Left lung (tissue), 4 donors: ENCODE measurements at regions not wholly inside any gene's neighbourhood (a gene's known extent, or its start where the extent isn't known, plus 50 kb on each side); places are given as distances from the start of the nearest gene placed in this dataset.

ENCODE experiments used
- ATAC-seq: fragments of 200-7000 bp; cut with Tn5 transposase; one replicate; pipeline ENCODE4 v1.9.1; 2020; ENCODE audit warnings: moderate library complexity
- DNase-seq, 4 donors: peaks; one replicate each; pipeline ENCODE4 v3.0.0-alpha.2; 2013 to 2020
- H3K27ac ChIP-seq, 2 donors: fragments of 200-600 bp; sonication (generic) in 1 of 2; one replicate each; pipeline versions ENCODE4 v1.5.0 to v1.8.0; 2020 to 2021
- H3K27me3 ChIP-seq, 2 donors: fragments of 200-600 bp; sonication (generic) in 1 of 2; one replicate each; pipeline versions ENCODE4 v1.5.0 to v1.8.0; 2020 to 2021
- H3K36me3 ChIP-seq, 2 donors: fragments of 200-600 bp; sonication (generic) in 1 of 2; one replicate each; pipeline versions ENCODE4 v1.5.0 to v1.8.0; 2020 to 2021
- H3K4me1 ChIP-seq, 2 donors: fragments of 200-600 bp; one replicate each; pipeline ENCODE4 v1.8.0; 2021
- H3K4me3 ChIP-seq, 2 donors: fragments of 200-600 bp; sonication (generic) in 1 of 2; one replicate each; pipeline versions ENCODE4 v1.5.0 to v1.8.0; 2020 to 2021; ENCODE audit warnings: mild to moderate bottlenecking in 1 of 2
- H3K9me3 ChIP-seq, 2 donors: fragments of 200-600 bp; sonication (generic) in 1 of 2; one replicate each; pipeline versions ENCODE4 v1.5.0 to v1.8.0; 2020 to 2021
- CTCF ChIP-seq, 2 donors: fragments of 200-600 bp; sonication (generic) in 1 of 2; IDR thresholded peaks; one replicate each; pipeline versions ENCODE4 v1.5.0 to v1.8.0; 2021; ENCODE audit warnings: antibody characterized with exemption in 2 of 2
- intact Hi-C, 2 donors: fragments of 100-400 bp; cut with DNase I; formaldehyde crosslinking; loops; one replicate each; pipeline versions ENCODE4 v1.11.2 to v1.14.2; 2022
- donor health status: DM: no; HTN: yes; CAD: no.
- donor health status: DM: no; HTN: no; CAD: no.

- Histone ChIP-seq H3K4me1 (no peaks in the 10 kb centered on the region), H3K27ac (no peak overlapping the region), H3K9me3 (no peaks in the 10 kb centered on the region), H3K36me3 (no peaks in the 10 kb centered on the region), H3K27me3 (no peaks in the 10 kb centered on the region), H3K4me3 (no peak overlapping the region)
- intact Hi-C loops = no loop called here
- no peak for TF ChIP-seq CTCF (IDR thresholded peaks at IDR 0.05)
- DNase-seq (no peak), ATAC-seq (no peak)
Observed at GRCh38 chr3:66858656-66859381, 139.3 kb upstream of the KBTBD8 start.

DNA sequence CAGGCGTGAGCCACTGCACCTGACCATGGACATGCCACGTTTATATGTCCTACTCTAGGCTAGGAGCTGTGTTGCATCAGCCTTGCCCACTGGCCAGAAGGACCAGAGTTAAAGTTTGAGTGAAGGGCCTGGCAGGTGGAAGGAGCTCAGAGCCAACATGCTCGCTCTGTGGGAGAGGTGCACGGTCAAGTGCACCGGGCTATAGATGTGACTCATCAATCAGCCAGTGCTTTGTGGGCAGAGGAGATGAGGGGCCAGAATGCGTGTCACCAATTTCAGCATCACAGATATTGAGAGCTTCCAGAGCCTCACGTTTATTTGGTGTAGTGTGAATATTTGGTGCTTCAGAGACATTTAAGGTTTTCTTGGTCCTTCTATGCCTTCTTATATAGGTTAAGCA, 137.3 kb upstream of the KBTBD8 start:
- Histone ChIP-seq H3K4me3 (no peak overlapping the region), H3K9me3 (no peaks in the 10 kb centered on the region), H3K27ac (no peak overlapping the region), H3K27me3 (no peaks in the 10 kb centered on the region), H3K4me1 (no peaks in the 10 kb centered on the region), H3K36me3 (no peaks in the 10 kb centered on the region)
- intact Hi-C loops = no loop called here
- no peak for TF ChIP-seq CTCF (IDR thresholded peaks at IDR 0.05)
- DNase-seq (no peak), ATAC-seq (no peak)

DNA sequence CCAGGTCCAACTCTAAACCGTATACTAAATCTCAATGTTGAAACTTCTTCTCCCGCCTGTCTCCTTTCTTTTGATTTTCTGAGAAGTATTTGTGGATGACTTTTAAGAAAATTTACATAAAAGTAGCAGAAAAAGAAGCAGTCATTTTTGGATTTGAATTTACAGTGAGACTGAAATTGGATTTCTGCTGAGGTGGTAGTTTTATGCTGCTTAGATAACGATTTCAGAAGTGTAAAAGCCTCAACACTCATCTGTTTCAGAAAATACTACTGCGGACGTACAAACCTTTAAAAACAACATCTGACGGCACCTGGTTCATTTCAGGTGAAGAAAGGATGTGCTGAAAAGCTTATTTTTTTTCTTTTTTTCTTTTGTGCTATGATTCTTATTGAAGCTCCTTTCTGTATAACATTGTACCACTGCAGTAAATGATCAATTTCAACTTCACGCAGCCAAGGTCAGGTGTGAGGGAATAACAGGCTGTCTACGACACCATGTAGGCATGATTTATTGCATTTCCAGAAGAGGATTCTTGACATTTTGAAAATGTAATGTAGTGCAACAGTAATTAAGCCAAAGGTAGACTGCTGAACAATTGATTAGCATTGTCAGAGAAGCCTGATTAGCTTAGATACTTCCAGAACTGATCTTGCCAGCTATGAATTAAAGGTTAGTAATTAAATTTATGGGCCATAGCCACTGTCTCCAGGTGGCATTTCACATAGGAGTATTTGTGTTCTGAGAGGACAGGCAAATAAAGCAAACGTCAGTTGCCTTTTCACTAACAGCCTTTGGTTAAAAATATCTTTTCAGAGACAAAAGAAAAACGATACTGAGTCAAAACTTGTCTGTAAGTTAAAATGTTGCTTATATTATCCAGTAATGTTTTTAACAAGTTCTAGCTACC, 134.6 kb upstream of the KBTBD8 start:
- Histone ChIP-seq H3K4me3 (no peak overlapping the region), H3K4me1 (no peaks in the 10 kb centered on the region), H3K9me3 (no peaks in the 10 kb centered on the region), H3K27me3 (no peaks in the 10 kb centered on the region), H3K36me3 (no peaks in the 10 kb centered on the region), H3K27ac (no peak overlapping the region)
- ATAC-seq (no peak), DNase-seq (no peak)
- TF ChIP-seq CTCF (IDR thresholded peaks at IDR 0.05) = no peak
- intact Hi-C loops = no loop called here

GRCh38 chr3:66884659-66885058, 113.4 kb upstream of the KBTBD8 start:
- intact Hi-C loops = no loop called here
- no peaks in the 10 kb centered on the region for H3K27me3 ChIP-seq
- no peak overlapping the region for H3K27ac ChIP-seq
- no peak overlapping the region for H3K4me3 ChIP-seq
- DNase-seq = no peak
- H3K9me3 ChIP-seq = no peaks in the 10 kb centered on the region
- TF ChIP-seq CTCF (IDR thresholded peaks at IDR 0.05) = no peak
- H3K36me3 ChIP-seq = no peaks in the 10 kb centered on the region
- H3K4me1 ChIP-seq = no peaks in the 10 kb centered on the region
- ATAC-seq = no peak

GRCh38 chr3:66885326-66886000, 112.6 kb upstream of the KBTBD8 start:
- ATAC-seq (no peak), DNase-seq (no peak)
- no peak for TF ChIP-seq CTCF (IDR thresholded peaks at IDR 0.05)
- H3K27ac ChIP-seq = no peak overlapping the region
- no peaks in the 10 kb centered on the region for H3K27me3 ChIP-seq
- intact Hi-C loops = no loop called here
- no peak overlapping the region for H3K4me3 ChIP-seq
- H3K9me3 ChIP-seq = no peaks in the 10 kb centered on the region
- no peaks in the 10 kb centered on the region for H3K36me3 ChIP-seq
- no peaks in the 10 kb centered on the region for H3K4me1 ChIP-seq
